ENCODE measurements at regions not wholly inside any gene's neighbourhood (a gene's known extent, or its start where the extent isn't known, plus 50 kb on each side); places are given as distances from the start of the nearest gene placed in this dataset.
A peak's percentile ranks its signal among the peaks of the same experiment; 100 is the strongest.
"Not testable (repeated sequence)": the region's sequence is repeated elsewhere in the genome, so short reads cannot be mapped to it uniquely, and the experiment has no call there.

GRCh38 chr6:3962291-3963280 lies 113.4 kb downstream of the FAM50B start:
- DNase-seq = no peak

DNA sequence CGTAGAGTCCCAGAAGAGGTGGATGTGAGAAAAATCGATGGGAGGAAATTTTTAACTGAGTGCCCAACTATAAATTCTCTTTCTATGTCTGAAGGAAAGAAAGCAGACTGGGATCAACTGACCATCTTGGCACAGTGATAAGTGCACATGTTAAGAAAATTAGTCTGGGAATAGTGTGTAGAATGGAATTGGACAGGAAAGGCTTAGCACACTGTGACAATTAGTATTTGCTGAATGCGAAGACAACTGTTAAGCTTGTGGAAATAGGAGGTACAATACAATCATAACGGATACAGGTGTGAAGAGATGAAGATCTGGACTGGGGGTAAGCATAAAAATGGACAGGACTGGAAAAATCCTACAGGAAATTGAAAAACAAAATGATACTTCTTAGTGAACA lies 114.3 kb downstream of the FAM50B start:
- DNase-seq = no peak

GRCh38 chr6:3965071-3965718 lies 113.7 kb downstream of the FAM217A start:
- no peak for DNase-seq

GRCh38 chr6:3966426-3966825 lies 112.5 kb downstream of the FAM217A start:
- no peak for DNase-seq

DNA sequence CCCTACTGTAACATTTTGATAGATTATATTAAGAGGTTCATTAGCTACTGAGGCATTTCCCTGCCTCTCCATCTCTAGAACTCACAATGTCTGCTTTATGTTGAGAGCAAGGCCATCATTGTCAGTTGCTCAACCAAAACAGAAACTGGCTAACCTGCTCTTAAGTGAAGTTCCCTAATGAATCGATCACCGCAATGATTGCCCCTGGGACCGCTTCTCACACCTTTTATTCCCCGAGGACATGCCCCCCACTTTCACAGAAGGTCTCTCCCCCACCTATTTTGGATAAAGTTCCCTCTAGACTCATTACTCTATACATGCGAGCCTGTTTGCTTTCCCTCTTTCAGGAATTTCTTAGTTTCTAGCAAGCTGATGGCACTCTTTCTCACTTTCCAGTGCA lies 108.8 kb downstream of the FAM217A start:
- no peak for DNase-seq

- DNase-seq = not testable (repeated sequence)
These were observed 105.8 kb downstream of the FAM217A start for GRCh38 chr6:3973152-3973551.

DNA sequence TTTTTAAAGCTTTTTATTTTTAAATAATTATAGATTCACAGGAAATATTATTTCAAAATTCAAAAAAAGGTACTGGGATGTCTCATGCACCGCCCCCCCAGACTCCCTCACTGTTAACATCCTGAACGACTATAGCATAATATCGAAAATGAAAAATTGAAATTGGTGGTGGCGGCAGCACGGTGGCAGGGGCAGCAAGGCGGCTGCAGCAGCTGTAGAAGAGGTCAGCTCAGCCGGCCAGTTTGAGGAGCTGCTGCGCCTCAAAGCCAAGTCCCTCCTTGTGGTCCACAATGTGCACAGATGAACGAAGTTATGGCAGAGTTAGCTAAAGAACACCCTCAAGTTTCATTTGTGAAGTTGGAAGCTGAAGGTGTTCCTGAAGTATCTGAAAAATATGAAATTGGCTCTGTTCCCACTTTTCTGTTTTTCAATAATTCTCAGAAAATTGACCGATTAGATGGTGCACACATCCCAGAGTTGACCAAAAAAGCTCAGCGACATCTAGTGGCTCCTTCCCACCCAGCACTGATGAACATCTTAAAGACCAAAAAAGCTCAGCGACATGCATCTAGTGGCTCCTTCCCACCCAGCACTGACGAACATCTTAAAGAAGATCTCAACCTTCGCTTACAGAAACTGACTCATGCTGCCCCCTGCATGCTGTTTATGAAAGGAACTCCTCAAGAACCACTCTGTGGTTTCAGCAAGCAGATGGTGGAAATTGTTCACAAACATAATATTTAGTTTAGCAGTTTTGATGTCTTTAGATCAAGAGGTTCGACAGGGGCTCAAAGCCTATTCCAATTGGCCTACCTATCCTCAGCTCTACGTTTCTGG lies 100.8 kb downstream of the FAM217A start:
- peak; percentile 63 for DNase-seq

GRCh38 chr6:3978966-3979365 lies 100.0 kb downstream of the FAM217A start:
- not testable (repeated sequence) for DNase-seq

DNA sequence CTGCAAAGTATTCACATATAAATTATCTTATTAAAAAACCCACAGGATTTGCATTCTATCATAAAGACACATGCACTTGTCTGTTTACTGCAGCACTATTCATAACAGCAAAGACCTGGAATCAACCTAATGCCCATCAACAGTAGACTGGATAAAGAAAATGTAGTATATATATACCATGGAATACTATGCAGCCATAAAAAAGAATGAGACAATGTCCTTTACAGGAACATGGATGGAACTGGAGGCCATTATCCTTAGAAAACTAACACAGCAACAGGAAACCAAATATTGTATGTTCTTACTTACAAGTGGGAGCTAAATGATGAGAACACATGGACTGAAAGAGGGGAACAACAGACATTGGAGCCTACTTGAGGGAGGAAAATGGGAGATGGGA lies 97.0 kb downstream of the FAM217A start:
- DNase-seq = no peak

DNA sequence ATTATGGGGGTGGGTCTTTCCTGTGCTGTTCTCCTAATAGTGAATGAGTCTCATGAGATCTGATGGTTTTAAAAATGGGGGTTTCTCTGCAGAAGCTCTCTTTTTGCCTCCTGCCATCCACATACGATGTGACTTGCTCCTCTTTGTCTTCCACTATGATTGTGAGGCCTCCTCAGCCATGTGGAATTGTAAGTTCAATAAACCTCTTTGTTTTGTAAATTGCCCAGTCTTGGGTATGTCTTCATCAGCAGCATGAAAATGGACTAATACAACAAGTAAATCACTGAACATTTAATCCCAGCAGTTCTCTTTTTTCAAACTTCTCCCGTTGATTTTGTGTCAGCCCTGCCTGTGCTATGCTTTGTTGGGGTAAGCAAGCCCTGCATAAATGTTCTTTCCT lies 95.2 kb downstream of the FAM217A start:
- DNase-seq = no peak

- no peak for DNase-seq
These were observed 94.4 kb downstream of the FAM217A start for GRCh38 chr6:3984494-3984893.

- no peak for DNase-seq
These were observed 92.7 kb downstream of the FAM217A start for GRCh38 chr6:3986241-3986640.

DNA sequence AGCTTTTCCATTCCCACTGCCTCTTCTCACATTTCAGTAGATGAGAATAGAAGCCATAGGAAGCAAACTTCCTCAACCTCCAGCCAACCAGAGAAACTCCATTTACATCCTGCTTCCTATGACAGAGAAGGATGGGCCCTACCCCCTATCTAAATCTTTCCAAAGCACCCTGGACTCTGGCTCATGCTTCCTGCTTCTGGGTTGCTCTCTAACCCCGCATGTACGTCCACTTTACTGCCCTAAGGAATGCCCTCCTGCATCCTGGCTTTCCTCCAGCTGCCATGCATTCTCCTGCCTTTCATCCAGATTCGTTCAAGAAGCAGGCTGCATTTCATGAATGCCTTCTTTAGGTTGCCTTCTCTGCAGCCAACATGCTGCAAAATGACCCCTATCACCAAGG lies 91.9 kb downstream of the FAM217A start:
- no peak for DNase-seq

- no peak for DNase-seq
These were observed 91.4 kb downstream of the FAM217A start for GRCh38 chr6:3987576-3987975.

GRCh38 chr6:3990692-3991491 lies 88.0 kb downstream of the FAM217A start:
- peak; percentile 73 for DNase-seq

- DNase-seq = no peak
These were observed 87.0 kb downstream of the FAM217A start for GRCh38 chr6:3991941-3992340.

DNA sequence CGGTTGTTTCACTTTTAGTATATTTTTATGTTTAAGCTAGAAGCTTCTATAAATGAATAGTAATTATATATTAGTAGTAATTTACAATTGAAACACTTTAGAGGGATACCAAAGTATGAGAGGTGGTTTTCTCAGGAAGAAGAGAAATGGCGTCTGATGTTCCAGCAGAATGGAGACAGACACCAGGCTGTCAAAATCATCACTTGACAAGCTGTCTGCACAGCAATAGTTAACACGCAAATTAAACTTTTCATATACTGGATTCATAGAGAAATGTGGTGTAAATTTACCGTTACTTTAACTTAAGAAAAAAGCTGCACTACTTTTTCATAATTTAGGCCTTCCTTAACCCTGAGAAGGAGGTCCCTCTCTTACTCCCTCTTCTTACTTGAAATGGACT lies 82.6 kb downstream of the FAM217A start:
- no peak for DNase-seq

DNA sequence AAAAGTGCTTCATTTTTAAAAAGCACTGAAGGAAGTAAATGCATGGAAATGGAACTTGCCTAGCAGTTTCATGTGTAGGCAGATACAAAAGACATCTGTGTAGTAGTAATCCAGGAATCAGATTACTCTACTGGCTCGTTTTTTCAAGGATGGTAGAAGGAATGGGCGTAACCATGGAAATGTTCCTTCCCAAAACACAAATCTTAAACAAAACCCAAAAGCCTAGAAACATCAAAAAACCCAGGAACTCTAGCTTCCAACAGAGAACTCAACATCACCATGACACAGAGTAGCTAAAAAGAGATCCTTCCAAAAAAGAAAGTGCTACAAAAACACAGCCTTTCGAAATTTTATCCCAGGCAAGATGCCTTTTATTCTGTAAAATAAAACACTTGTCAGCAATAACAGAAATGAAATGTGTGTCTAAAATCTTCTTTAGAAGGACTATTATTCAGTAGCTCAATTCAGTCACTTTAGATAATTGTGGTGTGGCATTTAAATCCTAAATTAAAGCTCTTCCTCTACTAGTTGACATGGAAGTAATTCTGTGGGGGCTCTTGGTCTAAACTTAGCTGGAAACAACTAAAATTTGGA lies 81.7 kb downstream of the FAM217A start:
- peak; percentile 16 for DNase-seq

DNA sequence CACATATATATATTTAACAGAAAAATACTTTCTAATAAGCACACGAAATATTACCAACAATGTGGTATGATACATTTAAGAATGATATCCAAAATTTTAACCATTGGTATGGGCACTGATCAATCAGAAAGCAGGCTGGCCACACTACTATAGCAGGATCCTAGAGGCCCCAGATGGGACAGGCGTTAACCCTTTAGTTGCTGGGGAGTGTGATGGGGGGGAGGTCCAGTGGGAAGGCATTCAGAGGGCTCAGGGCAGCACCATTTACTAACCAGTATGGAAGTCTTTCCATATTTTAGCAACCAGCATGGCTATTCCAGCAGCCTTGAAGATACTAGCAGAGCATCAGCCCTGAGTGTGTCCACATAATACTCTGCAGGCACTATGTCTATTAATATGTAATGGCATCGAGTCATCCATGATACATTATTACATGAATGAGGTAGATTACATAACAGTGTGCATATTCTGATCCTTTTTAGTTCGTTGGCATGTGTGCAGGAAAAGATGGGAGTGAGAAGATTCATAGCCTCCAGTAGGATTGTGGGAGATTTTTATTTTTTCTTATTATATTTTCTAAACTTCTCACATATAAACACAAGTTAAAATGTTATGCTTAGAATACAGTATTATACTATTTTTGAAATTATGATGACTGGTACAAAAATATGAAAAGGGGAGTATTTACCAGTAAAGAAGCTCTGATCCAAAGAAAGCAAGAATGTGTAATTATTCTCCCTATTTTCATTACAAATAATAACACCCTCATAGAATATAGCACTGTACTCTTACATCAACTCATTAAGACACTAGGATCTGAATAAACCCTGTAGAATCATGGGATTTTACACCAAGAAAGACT lies 78.9 kb downstream of the FAM217A start:
- no peak for DNase-seq

DNA sequence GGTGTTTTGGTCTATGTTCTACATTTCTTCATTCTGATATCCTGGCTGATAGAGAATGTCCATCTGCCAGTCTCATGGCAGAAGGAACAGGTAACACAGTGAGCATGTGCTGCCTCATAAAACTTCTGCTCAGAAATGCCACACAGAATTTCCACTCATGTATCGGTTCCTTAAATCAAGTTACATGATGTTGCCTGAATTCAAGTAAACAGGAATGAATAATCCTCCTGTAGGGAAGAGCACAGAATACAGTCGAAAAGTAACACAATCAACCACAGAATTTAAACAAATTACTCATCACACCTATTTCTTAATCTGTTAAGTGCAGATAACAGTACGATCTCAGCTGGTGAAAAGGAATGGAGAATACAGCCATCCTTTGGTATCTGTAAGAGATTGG lies 74.7 kb downstream of the FAM217A start:
- no peak for DNase-seq

Measured in amniotic stem cell (primary cell).